ENCODE measurements at regions not wholly inside any gene's neighbourhood (a gene's known extent, or its start where the extent isn't known, plus 50 kb on each side); places are given as distances from the start of the nearest gene placed in this dataset.

- DNase-seq, result no peak
Measured at GRCh38 chr10:129277084-129277483, 190.0 kb upstream of the MGMT start.

GRCh38 chr10:129277841-129278240 is 189.2 kb upstream of the MGMT start:
- DNase-seq, result no peak

GRCh38 chr10:129278686-129279085 is 188.4 kb upstream of the MGMT start:
- no peak for DNase-seq

GRCh38 chr10:129279446-129280154 is 187.4 kb upstream of the MGMT start:
- no peak for DNase-seq

- DNase-seq, result no peak
Measured at GRCh38 chr10:129280155-129280502, 186.9 kb upstream of the MGMT start.

- DNase-seq, result no peak
Measured at GRCh38 chr10:129280908-129281586, 186.0 kb upstream of the MGMT start.

GRCh38 chr10:129285459-129285858 is 181.6 kb upstream of the MGMT start:
- DNase-seq, result no peak

GRCh38 chr10:129288999-129289584 is 177.9 kb upstream of the MGMT start:
- no peak for DNase-seq

- no peak for DNase-seq
Measured at GRCh38 chr10:129293991-129294700, 172.9 kb upstream of the MGMT start.

GRCh38 chr10:129294944-129295343 is 172.1 kb upstream of the MGMT start:
- no peak for DNase-seq

- DNase-seq, result no peak
Measured at GRCh38 chr10:129305046-129305445, 162.0 kb upstream of the MGMT start.

- DNase-seq, result no peak
Measured at GRCh38 chr10:129307141-129307540, 159.9 kb upstream of the MGMT start.

GRCh38 chr10:129308953-129309564 is 158.0 kb upstream of the MGMT start:
- no peak for DNase-seq

- no peak for DNase-seq
Measured at GRCh38 chr10:129309565-129309964, 157.5 kb upstream of the MGMT start.

GRCh38 chr10:129310881-129311280 is 156.2 kb upstream of the MGMT start:
- no peak for DNase-seq

GRCh38 chr10:129319934-129320333 is 147.1 kb upstream of the MGMT start:
- DNase-seq, result no peak

GRCh38 chr10:129320340-129320739 is 146.7 kb upstream of the MGMT start:
- no peak for DNase-seq

- no peak for DNase-seq
Measured at GRCh38 chr10:129321727-129322126, 145.3 kb upstream of the MGMT start.

- no peak for DNase-seq
Measured at GRCh38 chr10:129322933-129323820, 143.9 kb upstream of the MGMT start.

GRCh38 chr10:129323879-129324278 is 143.2 kb upstream of the MGMT start:
- no peak for DNase-seq

- no peak for DNase-seq
Measured at GRCh38 chr10:129325893-129326292, 141.1 kb upstream of the MGMT start.

GRCh38 chr10:129328546-129328945 is 138.5 kb upstream of the MGMT start:
- DNase-seq, result no peak
